ENCODE measurements at regions not wholly inside any gene's neighbourhood (a gene's known extent, or its start where the extent isn't known, plus 50 kb on each side); places are given as distances from the start of the nearest gene placed in this dataset.

DNA sequence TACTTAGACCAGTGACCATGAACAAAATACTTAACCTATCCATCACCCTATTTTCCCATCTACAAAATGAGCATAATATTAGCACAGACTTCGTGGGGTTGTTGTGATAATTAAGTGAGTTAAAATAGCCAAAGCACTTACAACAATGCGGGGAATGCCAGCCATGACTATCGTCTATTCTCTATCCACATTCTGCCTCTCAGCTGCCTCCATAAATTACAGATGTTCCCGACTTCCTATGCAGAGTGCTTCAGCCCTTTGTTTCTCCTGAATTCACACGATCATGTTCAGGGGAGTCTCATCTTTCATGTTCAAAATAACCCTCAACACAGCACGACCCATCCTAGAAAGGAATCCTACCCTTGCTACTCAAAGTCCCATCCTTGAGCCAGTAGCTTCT, 211.6 kb downstream of the EN1 start (continued):
- TF ChIP-seq ZNF696 (CRISPR knock-in tag; conservative IDR thresholded peaks at IDR 0.05) (no peak), ZFPM2 (CRISPR knock-in tag; IDR thresholded peaks at IDR 0.05) (no peak), MEIS2 (IDR thresholded peaks at IDR 0.05; ENCODE audit: partially characterized antibody) (no peak), ZNF75A (CRISPR knock-in tag; IDR thresholded peaks at IDR 0.05) (no peak), THRA (IDR thresholded peaks at IDR 0.05) (no peak), ATF1 (CRISPR knock-in tag; IDR thresholded peaks at IDR 0.05) (no peak), ATF1 (tag; IDR thresholded peaks at IDR 0.05) (no peak), YY1 (IDR thresholded peaks at IDR 0.05; ENCODE audit: borderline replicate concordance in 1 of 3, control insufficient read depth in 1 of 3, extremely low read depth in 1 of 3, insufficient read depth in 3 of 3, insufficient read length in 1 of 3, insufficient replicate concordance in 2 of 3, low read depth in 1 of 3, low read length in 2 of 3) (no peak), CBX3 (IDR thresholded peaks at IDR 0.05; ENCODE audit: borderline replicate concordance in 1 of 2, low read length in 2 of 2) (no peak), ZNF551 (CRISPR knock-in tag; IDR thresholded peaks at IDR 0.05) (no peak), SMAD1 (IDR thresholded peaks at IDR 0.05; ENCODE audit: low read depth, low read length, partially characterized antibody) (no peak), HOMEZ (CRISPR knock-in tag; IDR thresholded peaks at IDR 0.05) (no peak), SREBF2 (CRISPR knock-in tag; IDR thresholded peaks at IDR 0.05) (no peak), KDM4B (IDR thresholded peaks at IDR 0.05; ENCODE audit: borderline replicate concordance in 2 of 2, low read depth in 1 of 2) (no peak)
- TF ChIP-seq, protein P1, sequence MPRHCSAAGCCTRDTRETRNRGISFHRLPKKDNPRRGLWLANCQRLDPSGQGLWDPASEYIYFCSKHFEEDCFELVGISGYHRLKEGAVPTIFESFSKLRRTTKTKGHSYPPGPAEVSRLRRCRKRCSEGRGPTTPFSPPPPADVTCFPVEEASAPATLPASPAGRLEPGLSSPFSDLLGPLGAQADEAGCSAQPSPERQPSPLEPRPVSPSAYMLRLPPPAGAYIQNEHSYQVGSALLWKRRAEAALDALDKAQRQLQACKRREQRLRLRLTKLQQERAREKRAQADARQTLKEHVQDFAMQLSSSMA (CRISPR knock-in tag; IDR thresholded peaks at IDR 0.05), result no peak
- TF ChIP-seq, protein P2, sequence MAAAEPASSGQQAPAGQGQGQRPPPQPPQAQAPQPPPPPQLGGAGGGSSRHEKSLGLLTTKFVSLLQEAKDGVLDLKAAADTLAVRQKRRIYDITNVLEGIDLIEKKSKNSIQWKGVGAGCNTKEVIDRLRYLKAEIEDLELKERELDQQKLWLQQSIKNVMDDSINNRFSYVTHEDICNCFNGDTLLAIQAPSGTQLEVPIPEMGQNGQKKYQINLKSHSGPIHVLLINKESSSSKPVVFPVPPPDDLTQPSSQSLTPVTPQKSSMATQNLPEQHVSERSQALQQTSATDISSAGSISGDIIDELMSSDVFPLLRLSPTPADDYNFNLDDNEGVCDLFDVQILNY (CRISPR knock-in tag; IDR thresholded peaks at IDR 0.05), result no peak

All from K562 (cell line).